ENCODE measurements at regions not wholly inside any gene's neighbourhood (a gene's known extent, or its start where the extent isn't known, plus 50 kb on each side); places are given as distances from the start of the nearest gene placed in this dataset.

GRCh38 chr7:112665709-112666108 is 124.5 kb downstream of the TMEM168 start:
- TF ChIP-seq RAD21 (IDR thresholded peaks at IDR 0.05; ENCODE audit: low read depth) (no peak; the same call in 1 of the 2 replicates), NFIC (IDR thresholded peaks at IDR 0.05) (no peak), CREB1 (IDR thresholded peaks at IDR 0.05; ENCODE audit: low read depth) (no peak)
- TF ChIP-seq, protein P1, sequence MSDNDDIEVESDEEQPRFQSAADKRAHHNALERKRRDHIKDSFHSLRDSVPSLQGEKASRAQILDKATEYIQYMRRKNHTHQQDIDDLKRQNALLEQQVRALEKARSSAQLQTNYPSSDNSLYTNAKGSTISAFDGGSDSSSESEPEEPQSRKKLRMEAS (IDR thresholded peaks at IDR 0.05): no peak

Measured in Ishikawa (cell line).